Upper lobe of left lung (tissue), 6 donors: ENCODE measurements at regions not wholly inside any gene's neighbourhood (a gene's known extent, or its start where the extent isn't known, plus 50 kb on each side); places are given as distances from the start of the nearest gene placed in this dataset.

Source experiments
- ATAC-seq, 2 donors: fragments of 200-7000 bp; cut with Tn5 transposase; one replicate each; pipeline ENCODE4 v1.9.1; 2022; ENCODE audit warnings: mild to moderate bottlenecking in 2 of 2, moderate library complexity in 2 of 2; ENCODE audit not compliant: low FRiP score in 2 of 2
- DNase-seq, 2 donors: peaks; one replicate each; pipeline ENCODE4 v3.0.0-alpha.2; 2019 to 2020
- H3K27ac ChIP-seq, 4 donors: fragments of 200-600 bp; sonication (generic); one replicate each; pipeline ENCODE4 v1.5.1; 2016 to 2019
- H3K27me3 ChIP-seq, 4 donors: fragments of 200-600 bp; sonication (generic); one replicate each; pipeline ENCODE4 v1.5.1; 2017 to 2019
- H3K36me3 ChIP-seq, 4 donors: fragments of 200-600 bp; sonication (generic); one replicate each; pipeline ENCODE4 v1.5.1; 2016 to 2019
- H3K4me1 ChIP-seq, 4 donors: fragments of 200-600 bp; sonication (generic); one replicate each; pipeline ENCODE4 v1.5.1; 2018 to 2019
- H3K4me3 ChIP-seq, 4 donors: fragments of 200-600 bp; sonication (generic); one replicate each; pipeline ENCODE4 v1.5.1; 2017 to 2019; ENCODE audit warnings: mild to moderate bottlenecking in 2 of 4, moderate library complexity in 1 of 4
- H3K9me3 ChIP-seq, 4 donors: fragments of 200-600 bp; sonication (generic); one replicate each; pipeline ENCODE4 v1.5.1; 2018 to 2019
- CTCF ChIP-seq, 6 experiments: fragments of 450-650 bp in 4 of 6; fragments of 200-600 bp in 2 of 6; sonication (generic) in 2 of 6; IDR thresholded peaks; one replicate each; pipeline ENCODE4 v1.5.1; 2016 to 2019; ENCODE audit warnings: antibody characterized with exemption in 6 of 6
- EP300 ChIP-seq, 4 donors: sonication (generic); formaldehyde crosslinking; IDR thresholded peaks; one replicate each; pipeline ENCODE4 v1.5.1; 2017; ENCODE audit warnings: antibody characterized with exemption in 4 of 4, control low read depth in 2 of 4
- POLR2A ChIP-seq, 4 donors: fragments of 450-650 bp; IDR thresholded peaks; one replicate each; pipeline ENCODE4 v1.5.1; 2016 to 2017; ENCODE audit warnings: antibody characterized with exemption in 4 of 4, mild to moderate bottlenecking in 2 of 4
- POLR2AphosphoS5 ChIP-seq, 2 donors: sonication (generic); formaldehyde crosslinking; IDR thresholded peaks; one replicate each; pipeline ENCODE4 v1.5.1; 2017; ENCODE audit warnings: antibody characterized with exemption in 2 of 2
- WGBS, 2 donors: methylation state at CpG; one replicate each; pipeline ENCODE4 v1.1.5; 2017 to 2018; 5-methylcytosine and 5-hydroxymethylcytosine counted together
- donor health status: DM: no; HTN: no; CAD: no; lungs with moderate emphysema.
- donor health status: DM: no; HTN: yes; CAD: no; lungs with severe emphysema.

- H3K9me3 ChIP-seq, result no peaks in the 10 kb centered on the region
- TF ChIP-seq CTCF (IDR thresholded peaks at IDR 0.05) (no peak), POLR2AphosphoS5 (IDR thresholded peaks at IDR 0.05) (no peak), EP300 (IDR thresholded peaks at IDR 0.05) (no peak), POLR2A (IDR thresholded peaks at IDR 0.05) (no peak)
- H3K4me1 ChIP-seq, result no peaks in the 10 kb centered on the region
- no peak overlapping the region for H3K27ac ChIP-seq
- H3K27me3 ChIP-seq, result no peaks in the 10 kb centered on the region
- H3K4me3 ChIP-seq, result no peak overlapping the region
- 53 to 81% methylated on average over 1 of the region's 1 CpG for WGBS, 2 donors
- ATAC-seq (no peak), DNase-seq (no peak)
- H3K36me3 ChIP-seq, result no peaks in the 10 kb centered on the region
These were observed 593.9 kb downstream of the TUSC7 start for GRCh38 chr3:117303443-117303842.

GRCh38 chr3:117304681-117305080, 595.1 kb downstream of the TUSC7 start:
- WGBS, 2 donors, result 35 to 37% methylated on average over 2 of the region's 2 CpGs
- Histone ChIP-seq H3K36me3 (no peaks in the 10 kb centered on the region), H3K27me3 (no peaks in the 10 kb centered on the region), H3K9me3 (no peaks in the 10 kb centered on the region), H3K4me3 (no peak overlapping the region), H3K27ac (no peak overlapping the region), H3K4me1 (no peaks in the 10 kb centered on the region)
- no peak for ATAC-seq
- DNase-seq, result no peak
- TF ChIP-seq CTCF (IDR thresholded peaks at IDR 0.05) (no peak), POLR2A (IDR thresholded peaks at IDR 0.05) (no peak), EP300 (IDR thresholded peaks at IDR 0.05) (no peak), POLR2AphosphoS5 (IDR thresholded peaks at IDR 0.05) (no peak)

- Histone ChIP-seq H3K4me1 (no peaks in the 10 kb centered on the region), H3K27me3 (no peaks in the 10 kb centered on the region), H3K4me3 (no peak overlapping the region), H3K36me3 (no peaks in the 10 kb centered on the region), H3K27ac (no peak overlapping the region), H3K9me3 (no peaks in the 10 kb centered on the region)
- DNase-seq (no peak), ATAC-seq (no peak)
- 73 to 79% methylated on average over 1 of the region's 1 CpG for WGBS, 2 donors
- TF ChIP-seq POLR2AphosphoS5 (IDR thresholded peaks at IDR 0.05) (no peak), POLR2A (IDR thresholded peaks at IDR 0.05) (no peak), EP300 (IDR thresholded peaks at IDR 0.05) (no peak), CTCF (IDR thresholded peaks at IDR 0.05) (no peak)
These were observed 596.1 kb downstream of the TUSC7 start for GRCh38 chr3:117305681-117306080.

- no peak for DNase-seq
- Histone ChIP-seq H3K4me1 (no peaks in the 10 kb centered on the region), H3K27me3 (no peaks in the 10 kb centered on the region), H3K27ac (no peak overlapping the region), H3K9me3 (no peaks in the 10 kb centered on the region), H3K4me3 (no peak overlapping the region), H3K36me3 (no peaks in the 10 kb centered on the region)
- TF ChIP-seq CTCF (IDR thresholded peaks at IDR 0.05) (no peak), POLR2AphosphoS5 (IDR thresholded peaks at IDR 0.05) (no peak), EP300 (IDR thresholded peaks at IDR 0.05) (no peak), POLR2A (IDR thresholded peaks at IDR 0.05) (no peak)
- WGBS, 2 donors, result 81 to 100% methylated on average over 1 of the region's 1 CpG
- ATAC-seq, result no peak
These were observed 596.7 kb downstream of the TUSC7 start for GRCh38 chr3:117306299-117306698.

- TF ChIP-seq POLR2AphosphoS5 (IDR thresholded peaks at IDR 0.05), result no peak
- TF ChIP-seq POLR2A (IDR thresholded peaks at IDR 0.05), result no peak
- no peak for TF ChIP-seq EP300 (IDR thresholded peaks at IDR 0.05)
- TF ChIP-seq CTCF (IDR thresholded peaks at IDR 0.05), result no peak
- Histone ChIP-seq H3K4me1 (no peaks in the 10 kb centered on the region), H3K4me3 (no peak overlapping the region), H3K27ac (no peak overlapping the region), H3K36me3 (no peaks in the 10 kb centered on the region), H3K9me3 (no peaks in the 10 kb centered on the region), H3K27me3 (no peaks in the 10 kb centered on the region)
- WGBS, 2 donors, result 66 to 73% methylated on average over 3 of the region's 3 CpGs
- ATAC-seq (no peak), DNase-seq (no peak)
These were observed 598.8 kb downstream of the TUSC7 start for GRCh38 chr3:117308353-117308752.
